WTC11 (cell line): ENCODE measurements at regions not wholly inside any gene's neighbourhood (a gene's known extent, or its start where the extent isn't known, plus 50 kb on each side); places are given as distances from the start of the nearest gene placed in this dataset.

ENCODE experiments used
- ATAC-seq: fragments of 200-7000 bp; cut with Tn5 transposase; 2 replicates; pipeline ENCODE4 v1.10.0; 2021; ENCODE audit warnings: mild to moderate bottlenecking, moderate library complexity
- CTCF ChIA-PET: fragments of 300-600 bp; sonication (Branson Sonifier 250); formaldehyde crosslinking; loops from one replicate; lab custom pipeline; 2021; ENCODE audit warnings: antibody characterized with exemption; lab: Charles Lee
- POLR2A ChIA-PET: fragments of 350-600 bp; sonication (Branson Sonifier 250); formaldehyde crosslinking; loops from one replicate; lab custom pipeline; 2021; ENCODE audit warnings: antibody characterized with exemption; lab: Charles Lee
- DNase-seq: peaks from one replicate; pipeline ENCODE4 v3.0.0; 2021; ENCODE audit warnings: low spot score
- H3K27ac Mint-ChIP-seq: 2 replicates; pipeline ENCODE4 v1.8.0; 2021; ENCODE audit warnings: mixed read lengths
- H3K27me3 Mint-ChIP-seq: 2 replicates; pipeline ENCODE4 v1.8.0; 2021; ENCODE audit warnings: low read depth, mild to moderate bottlenecking, moderate library complexity, mixed read lengths
- H3K36me3 Mint-ChIP-seq: 2 replicates; pipeline ENCODE4 v1.8.0; 2021; ENCODE audit warnings: mixed read lengths
- H3K4me1 Mint-ChIP-seq: 2 replicates; pipeline ENCODE4 v1.8.0; 2022; ENCODE audit warnings: mixed read lengths
- H3K4me3 Mint-ChIP-seq: 2 replicates; pipeline ENCODE4 v1.8.0; 2021; ENCODE audit warnings: mild to moderate bottlenecking, moderate library complexity, mixed read lengths
- H3K9me3 Mint-ChIP-seq: 2 replicates; pipeline ENCODE4 v1.8.0; 2021; ENCODE audit warnings: mixed read lengths
- ATF6 ChIP-seq: sonication (generic); formaldehyde crosslinking; IDR thresholded peaks from 2 replicates; pipeline ENCODE4 v1.8.1; 2023; ENCODE audit warnings: mild to moderate bottlenecking, missing genetic modification reagents
- CDX4 ChIP-seq: fragments of 250-450 bp; sonication (Bioruptor Pico); IDR thresholded peaks from 2 replicates; pipeline ENCODE4 v1.9.0; 2021; ENCODE audit warnings: moderate library complexity, mild to moderate bottlenecking, inconsistent platforms, borderline replicate concordance
- E2F1 ChIP-seq: sonication (generic); formaldehyde crosslinking; IDR thresholded peaks from 2 replicates; pipeline ENCODE4 v1.8.0; 2022; ENCODE audit warnings: mild to moderate bottlenecking, missing genetic modification reagents
- ESRRA ChIP-seq: sonication (generic); formaldehyde crosslinking; IDR thresholded peaks from 2 replicates; pipeline ENCODE4 v1.8.1; 2022; ENCODE audit warnings: mild to moderate bottlenecking, missing genetic modification reagents, borderline replicate concordance
- ETV6 ChIP-seq: sonication (generic); formaldehyde crosslinking; IDR thresholded peaks from 2 replicates; pipeline ENCODE4 v1.8.1; 2022; ENCODE audit warnings: mild to moderate bottlenecking, missing genetic modification reagents
- FOXP1 ChIP-seq: sonication (generic); formaldehyde crosslinking; IDR thresholded peaks from 2 replicates; pipeline ENCODE4 v1.8.0; 2022; ENCODE audit warnings: missing genetic modification reagents, mild to moderate bottlenecking, moderate library complexity, borderline replicate concordance
- GTF2I ChIP-seq: fragments of 250-450 bp; sonication (Bioruptor Pico); conservative IDR thresholded peaks from 2 replicates; pipeline ENCODE4 v1.4.0; 2021; ENCODE audit warnings: mild to moderate bottlenecking
- HMGA2 ChIP-seq: fragments of 250-450 bp; sonication (Bioruptor Pico); IDR thresholded peaks from 2 replicates; pipeline ENCODE4 v1.4.0; 2021; ENCODE audit warnings: mild to moderate bottlenecking, moderate library complexity
- MYBL2 ChIP-seq: sonication (generic); formaldehyde crosslinking; IDR thresholded peaks from 2 replicates; pipeline ENCODE4 v1.8.1; 2023; ENCODE audit warnings: mild to moderate bottlenecking, moderate library complexity, missing genetic modification reagents
- NFATC4 ChIP-seq: fragments of 250-450 bp; sonication (Bioruptor Pico); IDR thresholded peaks from 2 replicates; pipeline ENCODE4 v1.9.0; 2021; ENCODE audit warnings: mild to moderate bottlenecking
- NR3C1 ChIP-seq: sonication (generic); formaldehyde crosslinking; conservative IDR thresholded peaks from 2 replicates; pipeline ENCODE4 v1.8.1; 2023; ENCODE audit warnings: low read depth, mild to moderate bottlenecking, missing genetic modification reagents
- PRRX2 ChIP-seq: fragments of 250-450 bp; sonication (Bioruptor Pico); IDR thresholded peaks from 2 replicates; pipeline ENCODE4 v1.8.0; 2021; ENCODE audit warnings: mild to moderate bottlenecking
- SMAD3 ChIP-seq: sonication (generic); formaldehyde crosslinking; IDR thresholded peaks from 2 replicates; pipeline ENCODE4 v1.8.0; 2022; ENCODE audit warnings: missing genetic modification reagents, mild to moderate bottlenecking, borderline replicate concordance
- SP1 ChIP-seq: sonication (generic); formaldehyde crosslinking; conservative IDR thresholded peaks from 2 replicates; pipeline ENCODE4 v1.8.1; 2022; ENCODE audit warnings: missing genetic modification reagents
- ZBTB21 ChIP-seq: sonication (generic); formaldehyde crosslinking; IDR thresholded peaks from 2 replicates; pipeline ENCODE4 v1.8.1; 2023; ENCODE audit warnings: mild to moderate bottlenecking, missing genetic modification reagents, borderline replicate concordance
- ZNF281 ChIP-seq: sonication (generic); formaldehyde crosslinking; IDR thresholded peaks from 2 replicates; pipeline ENCODE4 v1.8.0; 2023; ENCODE audit warnings: mild to moderate bottlenecking, missing genetic modification reagents
- TF ChIP-seq, protein P1 (sequence below): sonication (generic); formaldehyde crosslinking; IDR thresholded peaks from 2 replicates; pipeline ENCODE4 v1.8.0; 2022; ENCODE audit warnings: mild to moderate bottlenecking, missing genetic modification reagents
- TF ChIP-seq, protein P2 (sequence below): sonication (generic); formaldehyde crosslinking; IDR thresholded peaks from 2 replicates; pipeline ENCODE4 v1.8.0; 2023; ENCODE audit warnings: missing genetic modification reagents
- TF ChIP-seq, protein P3 (sequence below): sonication (generic); formaldehyde crosslinking; IDR thresholded peaks from 2 replicates; pipeline ENCODE4 v1.8.1; 2022; ENCODE audit warnings: mild to moderate bottlenecking, moderate library complexity, missing genetic modification reagents

GRCh38 chr1:79373481-79374125, 367.1 kb upstream of the ADGRL4 start:
- TF ChIP-seq ZNF281 (no peak), NFATC4 (CRISPR knock-in tag) (no peak), PRRX2 (no peak), GTF2I (CRISPR knock-in tag) (no peak), HMGA2 (CRISPR knock-in tag) (no peak), ESRRA (CRISPR knock-in tag) (no peak), ATF6 (no peak), MYBL2 (CRISPR knock-in tag) (no peak), E2F1 (CRISPR knock-in tag) (no peak), SMAD3 (no peak), CDX4 (CRISPR knock-in tag) (no peak), ETV6 (CRISPR knock-in tag) (no peak), FOXP1 (CRISPR knock-in tag) (no peak), ZBTB21 (no peak), NR3C1 (CRISPR knock-in tag) (no peak), SP1 (no peak)
- TF ChIP-seq, protein P1, sequence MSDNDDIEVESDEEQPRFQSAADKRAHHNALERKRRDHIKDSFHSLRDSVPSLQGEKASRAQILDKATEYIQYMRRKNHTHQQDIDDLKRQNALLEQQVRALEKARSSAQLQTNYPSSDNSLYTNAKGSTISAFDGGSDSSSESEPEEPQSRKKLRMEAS, result no peak
- TF ChIP-seq, protein P2, sequence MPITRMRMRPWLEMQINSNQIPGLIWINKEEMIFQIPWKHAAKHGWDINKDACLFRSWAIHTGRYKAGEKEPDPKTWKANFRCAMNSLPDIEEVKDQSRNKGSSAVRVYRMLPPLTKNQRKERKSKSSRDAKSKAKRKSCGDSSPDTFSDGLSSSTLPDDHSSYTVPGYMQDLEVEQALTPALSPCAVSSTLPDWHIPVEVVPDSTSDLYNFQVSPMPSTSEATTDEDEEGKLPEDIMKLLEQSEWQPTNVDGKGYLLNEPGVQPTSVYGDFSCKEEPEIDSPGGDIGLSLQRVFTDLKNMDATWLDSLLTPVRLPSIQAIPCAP, result no peak
- TF ChIP-seq, protein P3, sequence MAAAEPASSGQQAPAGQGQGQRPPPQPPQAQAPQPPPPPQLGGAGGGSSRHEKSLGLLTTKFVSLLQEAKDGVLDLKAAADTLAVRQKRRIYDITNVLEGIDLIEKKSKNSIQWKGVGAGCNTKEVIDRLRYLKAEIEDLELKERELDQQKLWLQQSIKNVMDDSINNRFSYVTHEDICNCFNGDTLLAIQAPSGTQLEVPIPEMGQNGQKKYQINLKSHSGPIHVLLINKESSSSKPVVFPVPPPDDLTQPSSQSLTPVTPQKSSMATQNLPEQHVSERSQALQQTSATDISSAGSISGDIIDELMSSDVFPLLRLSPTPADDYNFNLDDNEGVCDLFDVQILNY (CRISPR knock-in tag), result no peak
- Mint-ChIP-seq H3K36me3 (peaks cover 2% of the 10 kb centered on the region; the same call in 1 of the 2 replicates), H3K4me3 (no peak overlapping the region), H3K27me3 (no peaks in the 10 kb centered on the region), H3K27ac (no peak overlapping the region), H3K4me1 (peaks cover 28% of the 10 kb centered on the region), H3K9me3 (peaks cover 7% of the 10 kb centered on the region; the same call in 1 of the 2 replicates)
- CTCF ChIA-PET, result no interaction called here
- no peak for ATAC-seq
- POLR2A ChIA-PET, result no interaction called here
- DNase-seq, result no peak
